H54 (cell line): ENCODE measurements at regions not wholly inside any gene's neighbourhood (a gene's known extent, or its start where the extent isn't known, plus 50 kb on each side); places are given as distances from the start of the nearest gene placed in this dataset.
"Not testable (repeated sequence)": the region's sequence is repeated elsewhere in the genome, so short reads cannot be mapped to it uniquely, and the experiment has no call there.

ENCODE experiments used
- DNase-seq: peaks from one replicate; pipeline ENCODE4 v3.0.0; 2011; ENCODE audit warnings: low spot score, mixed read lengths; ENCODE audit not compliant: insufficient read length
- FAIRE-seq: peaks from 3 replicates; lab custom pipeline; 2011; peaks lifted over from hg19 to GRCh38; lab: Jason Lieb, UNC
- POLR2A ChIP-seq: IDR thresholded peaks from 2 replicates; pipeline ENCODE4 v1.6.1; 2011; ENCODE audit warnings: low read depth, mild to moderate bottlenecking, low read length

DNA sequence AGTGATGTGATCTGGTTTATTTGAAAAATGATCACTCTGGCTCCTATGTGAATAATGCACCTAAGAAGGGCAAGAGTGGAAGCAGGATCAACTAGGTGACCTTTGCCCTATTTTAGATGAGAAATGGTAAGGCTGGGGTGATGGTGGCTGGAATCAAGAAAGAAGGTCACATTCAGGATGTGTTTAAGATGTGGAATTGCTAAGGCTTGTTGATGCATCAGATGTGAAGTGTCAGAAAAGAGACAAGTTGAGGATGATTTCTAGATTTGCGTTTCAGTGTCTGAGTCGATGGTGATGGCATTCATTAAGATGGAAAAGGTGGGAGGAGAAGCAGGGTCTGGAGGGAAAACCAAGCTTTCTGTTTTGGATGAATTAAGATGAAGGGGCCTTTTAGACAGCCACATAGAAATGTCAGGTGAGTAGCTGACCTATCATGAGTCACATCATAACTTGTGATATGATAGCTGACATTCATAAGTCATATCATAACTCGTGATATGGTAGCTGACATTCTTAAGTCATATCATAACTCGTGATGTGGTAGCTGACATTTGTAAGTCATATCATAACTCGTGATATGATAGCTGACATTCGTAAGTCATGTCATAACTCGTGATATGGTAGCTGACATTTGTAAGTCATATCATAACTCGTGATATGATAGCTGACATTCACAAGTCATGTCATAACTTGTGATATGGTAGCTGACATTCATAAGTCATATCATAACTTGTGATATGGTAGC lies 101.2 kb upstream of the SEC11C start:
- TF ChIP-seq POLR2A, result no peak
- DNase-seq (no peak), FAIRE-seq (no peak)

DNA sequence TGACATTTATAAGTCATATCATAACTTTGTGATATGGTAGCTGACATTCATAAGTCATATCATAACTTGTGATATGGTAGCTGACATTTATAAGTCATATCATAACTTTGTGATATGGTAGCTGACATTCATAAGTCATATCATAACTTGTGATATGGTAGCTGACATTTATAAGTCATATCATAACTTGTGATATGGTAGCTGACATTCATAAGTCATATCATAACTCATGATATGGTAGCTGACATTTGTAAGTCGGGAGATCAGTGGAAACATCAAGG lies 100.7 kb upstream of the SEC11C start:
- not testable (repeated sequence) for FAIRE-seq, DNase-seq

DNA sequence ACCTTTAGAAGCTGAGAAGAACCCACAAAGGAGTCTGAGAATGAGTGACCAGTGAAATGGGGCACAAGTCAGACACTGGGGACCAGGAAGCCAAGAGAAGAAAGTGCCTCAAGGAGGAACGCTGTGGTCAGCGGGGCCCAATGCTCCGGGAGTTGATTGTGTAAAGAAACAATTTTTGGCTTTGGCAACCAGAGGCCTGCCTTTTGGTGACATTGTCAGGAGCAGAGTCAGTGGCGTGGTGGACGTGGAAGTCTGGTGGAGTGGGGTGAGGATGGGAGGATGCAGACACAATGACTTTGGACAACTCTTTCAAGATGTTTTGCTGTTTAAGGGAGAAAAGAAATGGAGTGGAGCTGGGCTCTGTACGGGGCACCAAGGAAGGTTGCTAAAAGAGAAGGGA lies 100.2 kb upstream of the SEC11C start:
- DNase-seq (no peak), FAIRE-seq (no peak)
- no peak for TF ChIP-seq POLR2A

DNA sequence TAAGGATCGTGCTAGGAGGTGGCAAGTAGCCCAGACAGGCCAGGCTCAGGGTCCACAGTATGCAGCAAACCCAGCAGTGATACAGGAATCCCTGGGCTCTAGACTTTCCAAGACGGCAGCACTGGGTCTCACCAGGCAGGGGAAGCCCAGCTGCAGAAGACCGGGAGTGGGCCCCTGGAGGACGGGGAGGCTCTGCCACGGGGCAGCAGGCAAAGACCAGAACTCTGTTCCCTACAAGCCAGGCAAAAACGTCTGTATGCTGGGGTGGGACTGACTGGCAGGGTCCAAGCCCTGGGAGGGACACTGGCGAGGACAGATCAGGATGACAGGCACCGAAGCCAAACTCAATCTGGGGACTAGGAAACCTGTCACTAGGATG lies 98.9 kb upstream of the SEC11C start:
- FAIRE-seq (no peak), DNase-seq (no peak)
- TF ChIP-seq POLR2A, result no peak

DNA sequence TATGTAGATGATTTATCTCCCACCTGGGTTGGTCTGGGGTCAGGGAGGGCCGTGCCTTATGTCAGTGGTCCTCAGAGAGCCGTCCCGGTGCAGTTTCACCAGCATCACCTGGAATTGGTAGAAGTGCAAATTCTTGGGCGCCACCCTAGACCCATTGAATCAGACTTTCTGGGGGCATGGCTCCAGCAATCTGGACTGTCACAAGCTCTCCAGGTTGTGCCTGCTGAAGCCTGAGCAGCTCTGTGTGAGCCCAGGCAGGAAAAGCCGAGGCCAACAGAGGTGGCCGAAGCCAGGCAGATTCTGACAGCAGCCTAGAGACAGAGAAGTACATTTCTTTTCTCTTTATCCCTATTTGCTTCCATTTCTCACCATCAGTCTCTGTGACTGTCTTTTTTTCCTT lies 98.4 kb upstream of the SEC11C start:
- no peak for TF ChIP-seq POLR2A
- FAIRE-seq (no peak), DNase-seq (no peak)

DNA sequence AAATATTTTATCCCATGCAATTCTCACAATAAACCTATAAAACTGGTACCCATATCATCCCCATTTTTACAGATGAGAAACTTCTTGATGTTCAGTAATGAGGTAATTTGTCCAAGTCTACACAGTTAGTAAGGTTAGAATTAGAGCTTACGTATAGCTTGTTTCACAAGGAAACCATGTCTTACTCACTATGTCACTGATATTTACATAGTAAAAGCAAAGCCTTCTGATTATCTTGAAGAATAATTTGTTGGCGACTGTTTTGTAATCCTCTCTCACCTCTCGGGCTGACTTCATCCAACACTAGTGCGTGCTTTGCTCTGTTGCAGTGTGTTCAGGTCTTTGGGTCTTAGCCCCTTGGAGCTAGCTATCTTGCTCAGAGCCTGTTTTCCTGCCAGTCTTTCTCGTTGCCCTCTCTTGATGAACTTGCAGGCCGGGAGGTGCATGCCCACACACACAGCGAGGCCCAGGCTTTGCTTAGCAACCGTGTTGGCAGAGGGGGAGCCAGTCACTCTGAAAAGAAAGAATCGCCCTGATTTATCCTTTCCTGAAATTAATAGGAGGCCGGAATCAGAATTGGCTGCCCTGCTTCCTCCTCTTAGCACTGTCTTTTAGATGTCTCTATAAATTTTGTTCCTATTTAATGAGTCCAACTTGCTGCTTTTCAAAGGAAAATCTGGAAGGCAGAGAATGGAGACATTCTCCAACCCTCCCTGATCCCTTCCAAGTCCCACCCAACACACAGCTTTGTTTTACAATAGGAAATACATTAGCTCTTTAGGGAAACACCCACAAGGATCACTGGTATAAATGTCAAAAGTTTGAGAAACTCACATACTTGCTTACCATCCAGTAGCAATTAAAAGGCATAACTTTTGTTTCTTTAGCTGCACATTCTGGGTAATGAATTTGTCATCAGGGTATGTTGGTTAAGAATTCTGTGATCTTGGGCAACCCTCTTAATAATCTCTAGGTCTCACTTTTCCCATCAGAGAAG lies 97.6 kb upstream of the SEC11C start:
- DNase-seq (no peak), FAIRE-seq (no peak)
- TF ChIP-seq POLR2A, result no peak

DNA sequence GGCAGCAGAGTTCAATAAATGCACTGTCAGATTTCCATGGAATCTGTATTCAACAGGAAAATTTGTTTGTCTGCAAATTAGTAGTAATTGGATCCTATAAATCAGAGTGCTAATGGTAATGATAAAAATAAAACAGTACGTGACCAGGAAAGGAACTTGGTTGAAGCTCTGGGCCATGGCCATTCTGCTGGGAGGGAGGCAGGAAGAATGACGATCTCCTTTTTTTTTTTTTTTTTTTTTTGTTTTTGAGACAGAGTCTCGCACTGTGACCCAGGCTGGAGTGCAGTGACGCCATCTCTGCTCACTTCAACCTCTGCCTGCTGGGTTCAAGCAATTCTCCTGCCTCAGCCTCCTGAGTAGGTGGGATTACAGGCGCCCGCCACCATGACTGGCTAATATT lies 94.8 kb upstream of the SEC11C start:
- FAIRE-seq (no peak), DNase-seq (no peak)
- TF ChIP-seq POLR2A, result no peak

DNA sequence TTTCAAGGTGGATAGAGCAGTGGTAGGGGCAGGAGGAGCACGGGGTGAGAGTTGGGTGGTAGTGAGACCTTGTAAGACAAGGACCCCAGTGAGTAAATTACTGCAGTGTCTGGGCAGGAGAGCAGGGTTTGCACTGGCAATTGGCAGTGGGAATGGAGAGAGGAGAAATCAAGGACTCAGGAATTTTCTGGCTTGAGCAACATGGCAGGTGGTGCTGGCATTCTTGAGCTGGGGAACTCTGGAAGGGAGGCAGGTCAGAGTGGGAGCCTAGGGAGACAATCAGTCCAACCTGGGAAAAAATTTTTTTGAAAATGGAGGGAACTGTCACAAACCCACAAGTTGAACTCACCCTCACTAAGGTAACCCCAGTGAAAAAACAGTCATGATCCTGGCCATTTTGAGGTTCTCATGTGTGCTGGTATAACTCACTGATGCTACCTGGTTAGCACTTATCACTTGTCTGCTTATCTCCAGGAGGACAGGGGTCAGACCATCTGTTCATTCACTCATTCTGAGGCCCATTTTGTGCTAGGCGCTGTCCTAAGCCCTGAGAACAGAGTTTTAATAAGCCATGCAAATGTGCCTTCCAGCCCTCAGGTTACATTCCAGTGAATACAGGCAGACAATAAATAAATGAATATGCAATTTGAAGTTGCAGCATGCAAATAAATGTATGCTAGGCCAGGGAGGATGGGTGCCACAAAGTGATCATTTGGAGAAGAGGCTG lies 92.2 kb upstream of the SEC11C start:
- no peak for TF ChIP-seq POLR2A
- no peak for FAIRE-seq

DNA sequence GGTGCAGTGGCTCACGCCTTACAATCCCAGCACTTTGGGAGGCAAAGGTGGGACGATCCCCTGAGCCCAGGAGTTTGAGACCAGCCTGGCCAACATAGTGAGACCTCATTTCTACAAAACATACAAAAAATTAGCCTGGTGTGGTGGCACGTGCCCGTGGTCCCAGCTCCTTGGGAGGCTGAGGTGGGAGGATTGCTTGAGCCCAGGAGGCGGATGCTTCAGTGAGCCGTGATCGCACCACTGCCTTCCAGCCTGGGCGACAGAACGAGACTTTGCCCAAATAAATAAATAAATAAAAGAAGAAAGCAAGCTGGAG lies 91.7 kb upstream of the SEC11C start:
- DNase-seq (no peak), FAIRE-seq (no peak)
- TF ChIP-seq POLR2A, result no peak

More for the DNA sequence above, 92.2 kb upstream of the SEC11C start:
- DNase-seq, result no peak

DNA sequence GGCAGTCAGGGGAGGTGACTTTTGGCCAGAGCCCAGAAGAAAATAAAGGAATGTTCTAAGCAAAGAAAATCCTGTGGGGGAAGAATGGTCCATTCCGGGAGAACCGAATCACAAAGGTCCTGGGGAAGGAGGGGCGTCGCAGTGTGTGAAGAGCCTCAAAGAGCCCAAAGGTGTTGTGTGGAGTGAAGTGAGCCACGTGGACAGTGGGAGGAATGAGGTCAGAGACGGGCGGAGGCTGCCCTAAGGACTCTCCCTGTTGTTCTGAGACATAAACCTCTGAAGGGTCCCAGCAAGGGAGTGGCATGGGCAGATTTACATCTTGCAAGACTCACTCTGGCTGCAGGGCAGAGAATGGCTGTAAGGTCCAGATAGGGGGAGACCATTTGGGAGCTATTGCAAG lies 91.3 kb upstream of the SEC11C start:
- TF ChIP-seq POLR2A, result no peak
- FAIRE-seq (no peak), DNase-seq (no peak)

DNA sequence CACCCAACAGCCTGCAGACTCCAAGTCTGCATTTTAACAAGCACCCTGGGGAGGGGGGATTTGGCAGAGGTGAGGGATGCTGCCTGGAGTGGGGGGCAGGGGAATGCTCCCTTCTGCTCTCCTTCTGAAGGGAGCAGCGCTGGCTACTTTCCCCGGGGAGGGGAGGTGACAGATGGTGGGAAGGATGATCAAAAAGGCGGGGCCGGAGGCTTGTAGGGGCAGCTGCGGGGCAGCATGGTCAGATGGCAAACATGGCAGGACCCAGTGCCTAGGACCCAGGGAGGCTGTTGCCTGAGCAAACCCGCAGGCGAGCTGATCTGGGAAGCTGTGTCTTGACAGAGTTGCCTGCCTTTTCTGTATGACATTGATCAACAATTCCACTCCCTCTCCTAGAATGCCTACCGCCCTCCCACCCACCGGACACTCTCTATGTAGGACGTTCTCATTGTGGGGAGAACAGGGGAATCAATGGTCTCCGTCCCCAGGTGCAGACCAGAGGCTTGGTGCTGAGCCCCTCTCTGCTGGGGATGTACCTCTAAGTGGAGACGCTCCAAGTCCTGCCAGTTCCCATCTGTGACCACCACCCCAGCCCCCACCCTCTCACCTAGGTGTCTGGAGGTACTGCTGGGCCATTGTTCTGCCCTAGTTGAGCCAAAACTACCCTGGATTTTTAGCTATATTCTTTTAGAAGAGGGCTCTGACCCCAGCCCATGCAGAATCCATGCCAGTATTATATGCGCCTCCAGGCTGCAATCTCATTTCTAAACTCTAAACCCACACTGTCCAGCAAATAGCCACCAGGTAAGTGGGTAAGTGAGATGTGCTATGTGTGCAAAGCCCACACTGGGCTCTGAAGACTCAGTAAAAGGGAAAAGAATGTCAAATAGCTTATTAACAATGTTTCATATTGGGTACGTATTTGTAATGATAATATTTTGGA lies 89.7 kb upstream of the SEC11C start:
- TF ChIP-seq POLR2A, result no peak
- FAIRE-seq, result no peak
- DNase-seq, result no peak

DNA sequence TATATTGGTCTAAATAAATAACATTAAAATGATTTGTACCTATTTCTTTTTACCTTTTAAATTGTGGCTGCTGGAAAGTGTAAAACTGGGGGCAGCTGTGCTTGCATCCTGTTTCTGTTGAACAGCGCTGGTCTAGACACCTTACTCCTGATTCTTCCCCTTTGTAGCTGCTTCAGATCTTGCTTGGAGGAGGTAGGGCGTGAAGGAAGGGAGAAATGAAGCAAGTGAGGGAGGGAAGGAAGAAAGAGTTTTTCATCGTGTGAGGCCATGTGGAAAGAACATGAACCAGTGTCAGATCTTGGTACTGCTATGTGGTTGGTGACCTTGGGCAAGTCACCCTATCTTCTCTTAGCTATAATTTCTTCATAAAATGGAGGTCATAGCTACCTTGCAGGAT lies 89.0 kb upstream of the SEC11C start:
- DNase-seq, result no peak
- no peak for TF ChIP-seq POLR2A
- no peak for FAIRE-seq

DNA sequence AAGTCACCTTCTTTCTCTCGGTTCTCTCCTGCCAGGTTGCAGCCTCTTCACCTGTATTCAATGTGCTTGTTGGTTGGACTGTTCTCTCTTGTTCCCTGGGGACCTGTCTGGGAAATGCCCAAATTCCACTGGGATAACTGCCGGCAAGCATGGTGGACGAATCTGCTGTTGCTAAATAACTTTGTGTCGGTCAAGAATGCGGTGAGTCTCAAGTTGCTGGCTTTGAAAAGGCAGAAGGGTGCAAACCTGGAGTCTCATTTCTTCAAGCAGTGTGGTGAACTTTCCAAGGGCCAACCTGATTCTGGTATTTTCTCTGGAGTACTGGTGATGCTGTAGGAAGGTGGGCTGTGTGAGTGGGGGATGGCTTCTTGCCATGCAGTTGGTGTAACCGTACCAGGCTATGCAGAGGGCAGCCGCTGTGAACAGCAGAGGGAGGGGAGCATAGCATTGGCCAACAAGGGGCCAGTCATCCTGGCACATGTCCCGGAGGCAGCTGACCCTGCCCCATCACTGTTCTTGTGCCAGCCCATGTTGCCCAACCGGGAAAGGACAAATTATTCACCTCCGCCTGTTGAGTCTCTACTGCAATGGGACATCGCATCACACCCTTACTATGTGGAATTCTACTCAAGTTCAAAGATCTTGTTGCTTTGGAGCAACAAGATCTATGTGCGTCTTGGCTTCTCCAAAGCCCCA lies 88.1 kb upstream of the SEC11C start:
- TF ChIP-seq POLR2A, result no peak
- DNase-seq (no peak), FAIRE-seq (no peak)
